Cardiac muscle cell (in vitro differentiated cells and primary cell): ENCODE measurements at regions not wholly inside any gene's neighbourhood (a gene's known extent, or its start where the extent isn't known, plus 50 kb on each side); places are given as distances from the start of the nearest gene placed in this dataset.
"Not testable (repeated sequence)": the region's sequence is repeated elsewhere in the genome, so short reads cannot be mapped to it uniquely, and the experiment has no call there.

Source experiments
- DNase-seq, 2 donors: peaks; one replicate each; pipeline versions ENCODE4 v3.0.0 to v3.0.0-alpha.2; 2010 to 2017; ENCODE audit warnings: low read depth in 1 of 2, low spot score in 1 of 2
- H3K27ac ChIP-seq: fragments of 200-600 bp; sonication (generic); 2 replicates; pipeline ENCODE4 v1.5.1; 2016
- H3K27me3 ChIP-seq: fragments of 200-600 bp; sonication (generic); 2 replicates; pipeline ENCODE4 v1.6.0; 2016; ENCODE audit warnings: control low read depth
- H3K36me3 ChIP-seq: fragments of 200-600 bp; sonication (generic); 2 replicates; pipeline ENCODE4 v1.5.1; 2016; ENCODE audit warnings: control low read depth
- H3K4me1 ChIP-seq: fragments of 200-600 bp; sonication (generic); 2 replicates; pipeline ENCODE4 v1.8.1; 2017; ENCODE audit warnings: low read depth, mild to moderate bottlenecking, mixed run types
- H3K4me3 ChIP-seq: fragments of 200-600 bp; sonication (generic); 2 replicates; pipeline ENCODE4 v1.5.1; 2016; ENCODE audit warnings: mild to moderate bottlenecking
- H3K9me3 ChIP-seq: fragments of 200-600 bp; sonication (generic); 2 replicates; pipeline ENCODE4 v1.5.1; 2017; ENCODE audit warnings: low read depth, mild to moderate bottlenecking, control low read depth
- CTCF ChIP-seq: IDR thresholded peaks from 2 replicates; pipeline ENCODE4 v1.5.1; 2012; ENCODE audit warnings: low read depth, mild to moderate bottlenecking, low read length

GRCh38 chr20:43830883-43831282, 83.8 kb upstream of the TOX2 start:
- TF ChIP-seq CTCF = no peak
- no peaks in the 10 kb centered on the region for H3K4me1 ChIP-seq
- no peaks in the 10 kb centered on the region for H3K27me3 ChIP-seq
- no peak overlapping the region for H3K27ac ChIP-seq
- no peaks in the 10 kb centered on the region for H3K36me3 ChIP-seq
- H3K4me3 ChIP-seq = no peak overlapping the region
- DNase-seq = no peak
- H3K9me3 ChIP-seq = no peaks in the 10 kb centered on the region

GRCh38 chr20:43829951-43830690, 84.5 kb upstream of the TOX2 start:
- Histone ChIP-seq H3K36me3 (no peaks in the 10 kb centered on the region), H3K4me1 (no peaks in the 10 kb centered on the region), H3K4me3 (no peak overlapping the region), H3K9me3 (no peaks in the 10 kb centered on the region), H3K27me3 (no peaks in the 10 kb centered on the region), H3K27ac (no peak overlapping the region)
- no peak for DNase-seq
- TF ChIP-seq CTCF = no peak

GRCh38 chr20:43827940-43828562, 86.6 kb upstream of the TOX2 start:
- Histone ChIP-seq H3K4me3 (no peak overlapping the region), H3K27ac (no peak overlapping the region), H3K27me3 (no peaks in the 10 kb centered on the region), H3K36me3 (no peaks in the 10 kb centered on the region), H3K9me3 (no peaks in the 10 kb centered on the region), H3K4me1 (no peaks in the 10 kb centered on the region)
- TF ChIP-seq CTCF = no peak
- no peak for DNase-seq

GRCh38 chr20:43826943-43827342, 87.7 kb upstream of the TOX2 start:
- H3K27me3 ChIP-seq, H3K4me3 ChIP-seq, H3K36me3 ChIP-seq, H3K27ac ChIP-seq, DNase-seq, H3K9me3 ChIP-seq, H3K4me1 ChIP-seq: not testable (repeated sequence)

GRCh38 chr20:43825581-43825980, 89.1 kb upstream of the TOX2 start:
- Histone ChIP-seq H3K4me1 (no peaks in the 10 kb centered on the region), H3K9me3 (no peaks in the 10 kb centered on the region), H3K36me3 (no peaks in the 10 kb centered on the region), H3K27ac (no peak overlapping the region), H3K27me3 (peaks cover 3% of the 10 kb centered on the region), H3K4me3 (no peak overlapping the region)
- no peak for TF ChIP-seq CTCF
- DNase-seq = no peak

GRCh38 chr20:43825051-43825402, 89.6 kb upstream of the TOX2 start:
- Histone ChIP-seq H3K4me3 (no peak overlapping the region), H3K4me1 (no peaks in the 10 kb centered on the region), H3K36me3 (no peaks in the 10 kb centered on the region), H3K27me3 (peaks cover 3% of the 10 kb centered on the region), H3K9me3 (no peaks in the 10 kb centered on the region), H3K27ac (no peak overlapping the region)
- DNase-seq = no peak
- TF ChIP-seq CTCF = no peak
